ENCODE measurements at regions not wholly inside any gene's neighbourhood (a gene's known extent, or its start where the extent isn't known, plus 50 kb on each side); places are given as distances from the start of the nearest gene placed in this dataset.

- Histone ChIP-seq H3K9me3 (no peaks in the 10 kb centered on the region), H3K4me1 (no peaks in the 10 kb centered on the region), H3K27ac (no peak overlapping the region), H3K27me3 (no peaks in the 10 kb centered on the region), H3K4me3 (no peak overlapping the region), H3K36me3 (no peaks in the 10 kb centered on the region)
- no peak for TF ChIP-seq EP300 (IDR thresholded peaks at IDR 0.05)
- no peak for TF ChIP-seq CTCF (IDR thresholded peaks at IDR 0.05)
- no peak for TF ChIP-seq POLR2A (IDR thresholded peaks at IDR 0.05)
- no peak for TF ChIP-seq POLR2AphosphoS5 (IDR thresholded peaks at IDR 0.05)
- DNase-seq: no peak
- no peak for ATAC-seq (ENCODE audit: low FRiP score in 2 of 2)
- WGBS, 2 donors: 88 to 91% methylated on average over 9 of the region's 9 CpGs
Observed at GRCh38 chr2:122859260-122859659, 1103.8 kb downstream of the TSN start.

GRCh38 chr2:122863532-122863931, 1108.1 kb downstream of the TSN start:
- no peak for ATAC-seq (ENCODE audit: low FRiP score in 2 of 2)
- Histone ChIP-seq H3K4me1 (no peaks in the 10 kb centered on the region), H3K36me3 (no peaks in the 10 kb centered on the region), H3K9me3 (no peaks in the 10 kb centered on the region), H3K27ac (no peak overlapping the region), H3K4me3 (no peak overlapping the region), H3K27me3 (no peaks in the 10 kb centered on the region)
- DNase-seq: no peak
- TF ChIP-seq POLR2AphosphoS5 (IDR thresholded peaks at IDR 0.05) (no peak), EP300 (IDR thresholded peaks at IDR 0.05) (no peak), POLR2A (IDR thresholded peaks at IDR 0.05) (no peak), CTCF (IDR thresholded peaks at IDR 0.05) (no peak)
- 77 to 80% methylated on average over 3 of the region's 3 CpGs for WGBS, 2 donors

- no peak for TF ChIP-seq EP300 (IDR thresholded peaks at IDR 0.05)
- TF ChIP-seq POLR2AphosphoS5 (IDR thresholded peaks at IDR 0.05): no peak
- TF ChIP-seq POLR2A (IDR thresholded peaks at IDR 0.05): no peak
- TF ChIP-seq CTCF (IDR thresholded peaks at IDR 0.05): no peak
- 77 to 83% methylated on average over 3 of the region's 3 CpGs for WGBS, 2 donors
Observed at GRCh38 chr2:122864728-122865127, 1109.3 kb downstream of the TSN start.

GRCh38 chr2:122866095-122866494, 1110.6 kb downstream of the TSN start:
- Histone ChIP-seq H3K4me1 (no peaks in the 10 kb centered on the region), H3K27ac (no peak overlapping the region), H3K36me3 (no peaks in the 10 kb centered on the region), H3K4me3 (no peak overlapping the region), H3K27me3 (no peaks in the 10 kb centered on the region), H3K9me3 (no peaks in the 10 kb centered on the region)
- TF ChIP-seq POLR2A (IDR thresholded peaks at IDR 0.05) (no peak), POLR2AphosphoS5 (IDR thresholded peaks at IDR 0.05) (no peak), EP300 (IDR thresholded peaks at IDR 0.05) (no peak), CTCF (IDR thresholded peaks at IDR 0.05) (no peak)
- DNase-seq (no peak), ATAC-seq (ENCODE audit: low FRiP score in 2 of 2) (no peak)

More at GRCh38 chr2:122864728-122865127, 1109.3 kb downstream of the TSN start:
- Histone ChIP-seq H3K27me3 (no peaks in the 10 kb centered on the region), H3K4me3 (no peak overlapping the region), H3K4me1 (no peaks in the 10 kb centered on the region), H3K36me3 (no peaks in the 10 kb centered on the region), H3K27ac (no peak overlapping the region), H3K9me3 (no peaks in the 10 kb centered on the region)
- ATAC-seq (ENCODE audit: low FRiP score in 2 of 2) (no peak), DNase-seq (no peak)

- no peaks in the 10 kb centered on the region for H3K36me3 ChIP-seq
- H3K4me1 ChIP-seq: no peaks in the 10 kb centered on the region
- no peak for DNase-seq
- H3K27ac ChIP-seq: no peak overlapping the region
- TF ChIP-seq POLR2A (IDR thresholded peaks at IDR 0.05) (no peak), POLR2AphosphoS5 (IDR thresholded peaks at IDR 0.05) (no peak), EP300 (IDR thresholded peaks at IDR 0.05) (no peak), CTCF (IDR thresholded peaks at IDR 0.05) (no peak)
- 61 to 72% methylated on average over 3 of the region's 3 CpGs for WGBS, 2 donors
- no peaks in the 10 kb centered on the region for H3K27me3 ChIP-seq
- no peak for ATAC-seq (ENCODE audit: low FRiP score in 2 of 2)
- H3K4me3 ChIP-seq: no peak overlapping the region
- H3K9me3 ChIP-seq: no peaks in the 10 kb centered on the region
Observed at GRCh38 chr2:122867941-122868340, 1112.5 kb downstream of the TSN start.
